ENCODE measurements at regions not wholly inside any gene's neighbourhood (a gene's known extent, or its start where the extent isn't known, plus 50 kb on each side); places are given as distances from the start of the nearest gene placed in this dataset.

DNA sequence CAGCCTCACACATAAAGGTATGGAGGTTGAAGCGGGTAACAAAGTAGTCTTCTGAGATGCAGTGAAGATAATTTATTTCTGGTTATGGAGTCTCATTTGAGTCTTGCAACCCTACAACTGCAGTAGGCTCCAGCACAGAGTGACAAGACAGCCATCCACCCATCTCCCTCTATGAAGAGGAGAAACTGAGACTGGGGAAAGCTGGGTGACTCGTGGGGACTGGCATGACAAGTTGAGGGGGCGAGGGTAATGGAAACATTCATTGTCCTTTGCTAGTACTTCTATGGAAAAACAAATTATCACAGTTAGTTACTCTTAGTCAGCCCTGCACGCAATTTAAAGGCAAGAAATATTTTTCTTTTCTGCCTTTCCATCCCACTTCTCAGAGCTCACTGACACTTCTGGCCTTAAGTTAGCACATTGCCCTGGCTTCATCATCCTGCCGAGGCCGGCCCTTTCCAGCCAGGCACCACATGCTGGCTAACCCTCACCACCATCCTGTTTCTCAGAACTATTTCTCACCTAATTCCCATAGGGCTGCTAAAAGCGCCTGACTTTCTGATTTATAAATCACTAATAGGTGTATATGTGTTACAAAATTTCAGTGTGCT is 361.1 kb downstream of the ETS1 start:
- H3K9me3 Mint-ChIP-seq: no peaks in the 10 kb centered on the region
- no peak overlapping the region for H3K27ac ChIP-seq (ENCODE audit: low read depth, low read length)
- H3K36me3 Mint-ChIP-seq (ENCODE audit: low read depth): no peaks in the 10 kb centered on the region
- no peaks in the 10 kb centered on the region for H3K27me3 ChIP-seq (ENCODE audit: control insufficient read depth, insufficient read depth, low read length, poor library complexity, severe bottlenecking)
- no peaks in the 10 kb centered on the region for H3K4me1 ChIP-seq (ENCODE audit: control insufficient read depth, insufficient read depth, low read length)
- H3K9me3 ChIP-seq (ENCODE audit: control insufficient read depth, low read length): no peaks in the 10 kb centered on the region
- no peaks in the 10 kb centered on the region for H3K27me3 Mint-ChIP-seq (ENCODE audit: insufficient read depth)
- peak; percentile 71 for DNase-seq
- H3K4me3 ChIP-seq (ENCODE audit: low read length): no peak overlapping the region
- no peaks in the 10 kb centered on the region for H3K36me3 ChIP-seq (ENCODE audit: control insufficient read depth, insufficient read depth, low read length)
- TF ChIP-seq, protein P1, sequence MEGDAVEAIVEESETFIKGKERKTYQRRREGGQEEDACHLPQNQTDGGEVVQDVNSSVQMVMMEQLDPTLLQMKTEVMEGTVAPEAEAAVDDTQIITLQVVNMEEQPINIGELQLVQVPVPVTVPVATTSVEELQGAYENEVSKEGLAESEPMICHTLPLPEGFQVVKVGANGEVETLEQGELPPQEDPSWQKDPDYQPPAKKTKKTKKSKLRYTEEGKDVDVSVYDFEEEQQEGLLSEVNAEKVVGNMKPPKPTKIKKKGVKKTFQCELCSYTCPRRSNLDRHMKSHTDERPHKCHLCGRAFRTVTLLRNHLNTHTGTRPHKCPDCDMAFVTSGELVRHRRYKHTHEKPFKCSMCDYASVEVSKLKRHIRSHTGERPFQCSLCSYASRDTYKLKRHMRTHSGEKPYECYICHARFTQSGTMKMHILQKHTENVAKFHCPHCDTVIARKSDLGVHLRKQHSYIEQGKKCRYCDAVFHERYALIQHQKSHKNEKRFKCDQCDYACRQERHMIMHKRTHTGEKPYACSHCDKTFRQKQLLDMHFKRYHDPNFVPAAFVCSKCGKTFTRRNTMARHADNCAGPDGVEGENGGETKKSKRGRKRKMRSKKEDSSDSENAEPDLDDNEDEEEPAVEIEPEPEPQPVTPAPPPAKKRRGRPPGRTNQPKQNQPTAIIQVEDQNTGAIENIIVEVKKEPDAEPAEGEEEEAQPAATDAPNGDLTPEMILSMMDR (conservative IDR thresholded peaks at IDR 0.05): no peak
- H3K4me1 Mint-ChIP-seq: peaks cover 5% of the 10 kb centered on the region
- H3K27ac Mint-ChIP-seq: no peak overlapping the region
- no peak overlapping the region for H3K9ac ChIP-seq (ENCODE audit: extremely low read depth, low read length, poor library complexity, severe bottlenecking)
- WGBS, 2 experiments (ENCODE audit: insufficient coverage in 1 of 2, insufficient read length in 1 of 2): 86 to 93% methylated on average over 2 to 6 of the region's 7 CpGs
- no peak overlapping the region for H3K4me3 Mint-ChIP-seq

DNA sequence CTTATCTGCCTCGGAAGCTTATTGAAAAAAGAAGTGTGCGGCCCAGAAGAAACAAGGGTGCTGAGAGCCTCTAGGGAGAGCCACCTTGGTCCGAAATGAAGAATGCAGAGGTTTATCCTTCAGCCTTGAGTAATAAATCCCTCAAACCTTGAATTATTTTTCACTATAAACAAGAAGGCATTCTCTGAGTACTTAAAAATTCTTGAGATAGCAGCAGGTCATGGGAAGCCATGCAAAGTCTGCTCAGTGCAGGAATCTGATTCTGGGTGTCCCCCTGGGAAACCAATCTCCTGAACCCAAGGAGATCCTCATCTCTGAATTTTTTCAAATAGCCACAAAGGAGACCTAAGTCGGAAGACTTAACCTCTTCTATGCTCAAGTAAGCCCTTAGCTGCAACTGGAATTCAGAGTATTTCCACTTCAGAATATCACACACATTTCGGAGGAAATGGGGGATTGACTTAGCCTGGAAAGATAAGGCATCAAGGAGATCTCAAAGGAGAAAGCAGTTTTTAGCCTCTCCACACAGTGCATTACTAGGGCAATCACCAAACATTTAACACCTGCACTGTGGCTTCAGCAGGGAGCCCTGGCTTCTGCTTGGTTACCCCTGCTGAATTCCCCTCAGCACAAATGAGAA is 365.0 kb downstream of the ETS1 start:
- Mint-ChIP-seq H3K9me3 (no peaks in the 10 kb centered on the region), H3K4me1 (peaks cover 5% of the 10 kb centered on the region), H3K36me3 (ENCODE audit: low read depth) (no peaks in the 10 kb centered on the region), H3K4me3 (no peak overlapping the region), H3K27ac (no peak overlapping the region), H3K27me3 (ENCODE audit: insufficient read depth) (no peaks in the 10 kb centered on the region)
- no peaks in the 10 kb centered on the region for H3K9me3 ChIP-seq (ENCODE audit: control insufficient read depth, low read length)
- H3K9ac ChIP-seq (ENCODE audit: extremely low read depth, low read length, poor library complexity, severe bottlenecking): no peak overlapping the region
- H3K27ac ChIP-seq (ENCODE audit: low read depth, low read length): no peak overlapping the region
- H3K4me3 ChIP-seq (ENCODE audit: low read length): no peak overlapping the region
- TF ChIP-seq, protein P1 (conservative IDR thresholded peaks at IDR 0.05): no peak
- DNase-seq: peak; percentile 62
- no peaks in the 10 kb centered on the region for H3K4me1 ChIP-seq (ENCODE audit: control insufficient read depth, insufficient read depth, low read length)
- H3K27me3 ChIP-seq (ENCODE audit: control insufficient read depth, insufficient read depth, low read length, poor library complexity, severe bottlenecking): no peaks in the 10 kb centered on the region
- WGBS, 2 experiments (ENCODE audit: insufficient coverage in 1 of 2, insufficient read length in 1 of 2): 81 to 88% methylated on average over 4 to 5 of the region's 5 CpGs
- no peaks in the 10 kb centered on the region for H3K36me3 ChIP-seq (ENCODE audit: control insufficient read depth, insufficient read depth, low read length)

DNA sequence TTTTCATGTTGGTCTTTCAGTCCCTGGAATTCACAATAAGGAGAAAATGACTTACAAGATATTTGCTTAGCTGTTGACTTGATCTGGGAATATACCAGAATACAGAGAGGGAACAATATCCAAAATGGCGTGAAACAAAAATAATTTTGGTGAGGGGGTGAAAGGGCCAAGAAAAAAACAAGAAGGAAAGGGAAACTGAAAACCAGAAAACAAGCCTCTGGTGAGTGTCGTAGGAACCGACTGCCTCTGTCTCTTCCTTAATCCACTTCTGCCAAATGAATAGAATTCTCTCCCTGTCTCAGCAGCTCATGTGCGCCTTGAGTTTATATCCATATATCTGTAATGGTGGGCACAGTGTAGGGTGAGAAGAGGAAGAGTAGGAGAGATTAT is 367.6 kb downstream of the ETS1 start:
- Mint-ChIP-seq H3K9me3 (peaks cover 16% of the 10 kb centered on the region), H3K27ac (no peak overlapping the region), H3K4me3 (no peak overlapping the region), H3K4me1 (peaks cover 5% of the 10 kb centered on the region), H3K36me3 (ENCODE audit: low read depth) (no peaks in the 10 kb centered on the region), H3K27me3 (ENCODE audit: insufficient read depth) (no peaks in the 10 kb centered on the region)
- no peak overlapping the region for H3K4me3 ChIP-seq (ENCODE audit: low read length)
- no peak for DNase-seq
- no peak overlapping the region for H3K27ac ChIP-seq (ENCODE audit: low read depth, low read length)
- H3K27me3 ChIP-seq (ENCODE audit: control insufficient read depth, insufficient read depth, low read length, poor library complexity, severe bottlenecking): no peaks in the 10 kb centered on the region
- H3K9me3 ChIP-seq (ENCODE audit: control insufficient read depth, low read length): peaks cover 9% of the 10 kb centered on the region
- no peaks in the 10 kb centered on the region for H3K36me3 ChIP-seq (ENCODE audit: control insufficient read depth, insufficient read depth, low read length)
- H3K4me1 ChIP-seq (ENCODE audit: control insufficient read depth, insufficient read depth, low read length): no peaks in the 10 kb centered on the region
- TF ChIP-seq, protein P1 (conservative IDR thresholded peaks at IDR 0.05): no peak
- H3K9ac ChIP-seq (ENCODE audit: extremely low read depth, low read length, poor library complexity, severe bottlenecking): no peak overlapping the region
- 96 to 100% methylated on average over 1 to 3 of the region's 4 CpGs for WGBS, 2 experiments (ENCODE audit: insufficient coverage in 1 of 2, insufficient read length in 1 of 2)
